Muscle of back (tissue), 3 donors: ENCODE measurements at regions not wholly inside any gene's neighbourhood (a gene's known extent, or its start where the extent isn't known, plus 50 kb on each side); places are given as distances from the start of the nearest gene placed in this dataset.
"Not testable (repeated sequence)": the region's sequence is repeated elsewhere in the genome, so short reads cannot be mapped to it uniquely, and the experiment has no call there.

Experiments used
- DNase-seq, 3 donors: peaks; one replicate each; pipeline versions ENCODE4 v3.0.0 to v3.0.0-alpha.2; 2013

- DNase-seq: no peak
These were observed 288.1 kb downstream of the DUSP6 start for GRCh38 chr12:89064151-89064550.

GRCh38 chr12:89062996-89063395, 289.3 kb downstream of the DUSP6 start:
- DNase-seq: no peak

GRCh38 chr12:89059721-89060541, 292.4 kb downstream of the DUSP6 start:
- peak in 2 of 3 donors; percentile 7 to 45 for DNase-seq

- DNase-seq: no peak
These were observed 293.2 kb downstream of the DUSP6 start for GRCh38 chr12:89059056-89059455.

- DNase-seq: no peak
These were observed 293.9 kb downstream of the DUSP6 start for GRCh38 chr12:89058402-89058801.

GRCh38 chr12:89053817-89054216, 298.5 kb downstream of the DUSP6 start:
- not testable (repeated sequence) for DNase-seq

- DNase-seq: peak; percentile 53 to 75 (median 65)
These were observed 301.1 kb downstream of the DUSP6 start for GRCh38 chr12:89051065-89051677.

GRCh38 chr12:89047856-89048418, 304.4 kb downstream of the DUSP6 start:
- DNase-seq: no peak

GRCh38 chr12:89041078-89041477, 311.2 kb downstream of the DUSP6 start:
- no peak for DNase-seq

- DNase-seq: peak in 2 of 3 donors; percentile 32 to 46
These were observed 311.9 kb downstream of the DUSP6 start for GRCh38 chr12:89040146-89040964.

GRCh38 chr12:89038831-89039512, 313.3 kb downstream of the DUSP6 start:
- no peak for DNase-seq

- DNase-seq: no peak
These were observed 319.2 kb downstream of the DUSP6 start for GRCh38 chr12:89033062-89033461.

GRCh38 chr12:89029961-89030360, 322.3 kb downstream of the DUSP6 start:
- no peak for DNase-seq

GRCh38 chr12:89024580-89024979, 327.7 kb downstream of the DUSP6 start:
- no peak for DNase-seq

GRCh38 chr12:89023936-89024335, 328.4 kb downstream of the DUSP6 start:
- no peak for DNase-seq

GRCh38 chr12:89020689-89021088, 331.6 kb downstream of the DUSP6 start:
- DNase-seq: no peak

- DNase-seq: no peak
These were observed 332.2 kb downstream of the DUSP6 start for GRCh38 chr12:89020121-89020480.

- peak; percentile 73 to 89 (median 77) for DNase-seq
These were observed 332.7 kb downstream of the DUSP6 start for GRCh38 chr12:89019439-89020120.

GRCh38 chr12:89016970-89017778, 335.1 kb downstream of the DUSP6 start:
- peak; percentile 62 to 83 (median 70) for DNase-seq

- no peak for DNase-seq
These were observed 336.9 kb downstream of the DUSP6 start for GRCh38 chr12:89015419-89015818.
